Stomach (tissue), 8 donors: ENCODE measurements at regions not wholly inside any gene's neighbourhood (a gene's known extent, or its start where the extent isn't known, plus 50 kb on each side); places are given as distances from the start of the nearest gene placed in this dataset.
A peak's percentile ranks its signal among the peaks of the same experiment; 100 is the strongest.

Experiments used
- DNase-seq, 2 donors: peaks; one replicate each; pipeline versions ENCODE4 v3.0.0 to v3.0.0-alpha.2; 2013 to 2019
- H3K27ac ChIP-seq, 5 donors: fragments of 200-600 bp in 4 of 5; sonication (generic) in 4 of 5; one replicate each; pipeline ENCODE4 v1.5.1; 2013 to 2019; ENCODE audit warnings: mild to moderate bottlenecking in 1 of 5, moderate library complexity in 1 of 5
- H3K27me3 ChIP-seq, 3 donors: fragments of 200-600 bp; sonication (generic); one replicate each; pipeline ENCODE4 v1.5.1; 2017 to 2019; ENCODE audit warnings: mixed run types in 1 of 3
- H3K36me3 ChIP-seq, 4 donors: fragments of 200-600 bp; sonication (generic); 1 replicate in 3 of 4; 2 replicates in 1 of 4; pipeline ENCODE4 v1.5.1; 2016 to 2019
- H3K4me1 ChIP-seq, 4 donors: fragments of 200-600 bp; sonication (generic); one replicate each; pipeline ENCODE4 v1.5.1; 2016 to 2019
- H3K4me3 ChIP-seq, 4 donors: fragments of 200-600 bp; sonication (generic) in 3 of 4; one replicate each; pipeline ENCODE4 v1.5.1; 2016 to 2019; ENCODE audit warnings: mild to moderate bottlenecking in 1 of 4
- H3K9me3 ChIP-seq, 4 donors: fragments of 200-600 bp; sonication (generic); one replicate each; pipeline ENCODE4 v1.5.1; 2016 to 2019
- EP300 ChIP-seq: sonication (generic); formaldehyde crosslinking; IDR thresholded peaks from one replicate; pipeline ENCODE4 v1.6.1; 2017; ENCODE audit warnings: antibody characterized with exemption
- POLR2A ChIP-seq, 4 donors: fragments of 450-650 bp; IDR thresholded peaks; one replicate each; pipeline ENCODE4 v1.6.1; 2016; ENCODE audit warnings: antibody characterized with exemption in 4 of 4, control low read depth in 2 of 4, mild to moderate bottlenecking in 1 of 4, moderate library complexity in 1 of 4
- POLR2AphosphoS5 ChIP-seq, 3 donors: sonication (generic); formaldehyde crosslinking; IDR thresholded peaks; one replicate each; pipeline ENCODE4 v1.6.1; 2016; ENCODE audit warnings: antibody characterized with exemption in 3 of 3
- WGBS, 5 donors: extraction: QIAGEN DNeasy Blood & Tissue Kit in 3 of 5; methylation state at CpG; one replicate each; pipeline versions ENCODE4 v1.1.5 to v1.1.7; 2013 to 2018; 5-methylcytosine and 5-hydroxymethylcytosine counted together
- intact Hi-C: fragments of 100-400 bp; cut with DNase I; formaldehyde crosslinking; loops from one replicate; pipeline ENCODE4 v1.15.1; 2023; ENCODE audit warnings: low total_unique reads
- TF ChIP-seq, protein P1 (sequence below), 7 experiments: fragments of 450-650 bp in 4 of 7; fragments of 200-600 bp in 3 of 7; sonication (generic) in 3 of 7; IDR thresholded peaks; one replicate each; pipeline ENCODE4 v1.5.1; 2016 to 2019; ENCODE audit warnings: antibody characterized with exemption in 7 of 7, control low read depth in 2 of 7, mild to moderate bottlenecking in 1 of 7
- donor health status: healthy with polysubstance abuse.
- donor health status: Bipolar disorder and iron deficiency.
- donor health status: healthy.

GRCh38 chr2:172179045-172179701, 76.5 kb upstream of the DLX2 start:
- no peak for DNase-seq
- Histone ChIP-seq H3K27ac (no peak overlapping the region), H3K27me3 (peaks cover 0 to 4% (median 0%) of the 10 kb centered on the region in 3 donors), H3K4me3 (no peak overlapping the region), H3K36me3 (no peaks in the 10 kb centered on the region), H3K4me1 (no peaks in the 10 kb centered on the region), H3K9me3 (no peaks in the 10 kb centered on the region)
- no peak for TF ChIP-seq POLR2A (IDR thresholded peaks at IDR 0.05)
- TF ChIP-seq, protein P1, sequence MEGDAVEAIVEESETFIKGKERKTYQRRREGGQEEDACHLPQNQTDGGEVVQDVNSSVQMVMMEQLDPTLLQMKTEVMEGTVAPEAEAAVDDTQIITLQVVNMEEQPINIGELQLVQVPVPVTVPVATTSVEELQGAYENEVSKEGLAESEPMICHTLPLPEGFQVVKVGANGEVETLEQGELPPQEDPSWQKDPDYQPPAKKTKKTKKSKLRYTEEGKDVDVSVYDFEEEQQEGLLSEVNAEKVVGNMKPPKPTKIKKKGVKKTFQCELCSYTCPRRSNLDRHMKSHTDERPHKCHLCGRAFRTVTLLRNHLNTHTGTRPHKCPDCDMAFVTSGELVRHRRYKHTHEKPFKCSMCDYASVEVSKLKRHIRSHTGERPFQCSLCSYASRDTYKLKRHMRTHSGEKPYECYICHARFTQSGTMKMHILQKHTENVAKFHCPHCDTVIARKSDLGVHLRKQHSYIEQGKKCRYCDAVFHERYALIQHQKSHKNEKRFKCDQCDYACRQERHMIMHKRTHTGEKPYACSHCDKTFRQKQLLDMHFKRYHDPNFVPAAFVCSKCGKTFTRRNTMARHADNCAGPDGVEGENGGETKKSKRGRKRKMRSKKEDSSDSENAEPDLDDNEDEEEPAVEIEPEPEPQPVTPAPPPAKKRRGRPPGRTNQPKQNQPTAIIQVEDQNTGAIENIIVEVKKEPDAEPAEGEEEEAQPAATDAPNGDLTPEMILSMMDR (IDR thresholded peaks at IDR 0.05): no peak
- no peak for TF ChIP-seq POLR2AphosphoS5 (IDR thresholded peaks at IDR 0.05)
- no peak for TF ChIP-seq EP300
- 57 to 69% (median 65%) methylated on average over 4 of the region's 4 CpGs for WGBS, 5 donors
- intact Hi-C loops: no loop called here

- intact Hi-C loops: no loop called here
- no peak for TF ChIP-seq EP300
- TF ChIP-seq, protein P1 (IDR thresholded peaks at IDR 0.05): no peak
- no peak for TF ChIP-seq POLR2A (IDR thresholded peaks at IDR 0.05)
- TF ChIP-seq POLR2AphosphoS5 (IDR thresholded peaks at IDR 0.05): no peak
- no peaks in the 10 kb centered on the region for H3K27me3 ChIP-seq
- H3K4me1 ChIP-seq: no peaks in the 10 kb centered on the region
- no peaks in the 10 kb centered on the region for H3K36me3 ChIP-seq
- no peak overlapping the region for H3K4me3 ChIP-seq
- H3K27ac ChIP-seq: no peak overlapping the region
- DNase-seq: peak in 1 of 2 donors; percentile 21
- H3K9me3 ChIP-seq: peaks cover 0 to 8% (median 0%) of the 10 kb centered on the region in 4 donors
- 27 to 53% (median 32%) methylated on average over 3 of the region's 3 CpGs for WGBS, 5 donors
These were observed 79.1 kb upstream of the DLX2 start for GRCh38 chr2:172181840-172182239.

DNA sequence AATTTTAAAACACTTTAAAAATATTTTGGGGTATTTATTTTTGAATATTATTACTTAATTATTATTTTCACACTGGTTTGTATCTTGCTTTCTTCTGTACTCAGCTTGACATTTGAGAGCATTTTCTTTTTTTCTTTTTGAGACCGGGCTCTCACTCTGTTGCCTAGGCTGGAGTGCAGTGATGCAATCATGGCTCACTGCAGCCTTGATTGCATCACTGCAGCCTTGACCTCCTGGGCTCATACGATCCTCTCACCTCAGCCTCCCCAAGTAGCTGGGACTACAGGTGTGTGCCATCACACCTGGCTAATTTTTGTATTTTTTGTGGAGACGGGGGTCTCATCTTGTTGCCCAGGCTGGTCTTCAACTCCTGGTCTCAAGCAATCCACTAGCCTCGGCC, 79.9 kb upstream of the DLX2 start:
- TF ChIP-seq POLR2A (IDR thresholded peaks at IDR 0.05) (no peak), POLR2AphosphoS5 (IDR thresholded peaks at IDR 0.05) (no peak), EP300 (no peak)
- TF ChIP-seq, protein P1 (IDR thresholded peaks at IDR 0.05): no peak
- Histone ChIP-seq H3K4me1 (no peaks in the 10 kb centered on the region), H3K27ac (no peak overlapping the region), H3K27me3 (no peaks in the 10 kb centered on the region), H3K9me3 (peaks cover 0 to 8% (median 0%) of the 10 kb centered on the region in 4 donors), H3K4me3 (no peak overlapping the region), H3K36me3 (no peaks in the 10 kb centered on the region)
- no peak for DNase-seq
- 90 to 98% (median 91%) methylated on average over 4 of the region's 4 CpGs for WGBS, 5 donors
- intact Hi-C loops: no loop called here

- no peak overlapping the region for H3K27ac ChIP-seq
- no peak for TF ChIP-seq EP300
- H3K4me1 ChIP-seq: peaks cover 0 to 9% (median 0%) of the 10 kb centered on the region in 4 donors
- no peaks in the 10 kb centered on the region for H3K36me3 ChIP-seq
- 89 to 92% (median 90%) methylated on average over 6 of the region's 6 CpGs for WGBS, 5 donors
- intact Hi-C loops: no loop called here
- H3K9me3 ChIP-seq: peaks cover 0 to 24% (median 15%) of the 10 kb centered on the region in 4 donors
- no peaks in the 10 kb centered on the region for H3K27me3 ChIP-seq
- H3K4me3 ChIP-seq: no peak overlapping the region
- no peak for DNase-seq
These were observed 90.8 kb upstream of the DLX2 start for GRCh38 chr2:172193331-172194089.
